GM12878 (cell line): ENCODE measurements at regions not wholly inside any gene's neighbourhood (a gene's known extent, or its start where the extent isn't known, plus 50 kb on each side); places are given as distances from the start of the nearest gene placed in this dataset.

ENCODE experiments used
- ATAC-seq: fragments of 200-7000 bp; cut with Tn5 transposase; 3 replicates; pipeline ENCODE4 v1.9.1; 2020; ENCODE audit warnings: mild to moderate bottlenecking, moderate library complexity
- BruUV-seq: library from RNA; stranded (reverse); fragments of 400-500 nt; replicated peaks from 2 replicates; lab custom pipeline; 2021; lab: Mats Ljungman, UMichigan
- CTCF ChIA-PET: fragments of 300-600 bp; sonication (Branson Sonifier 250); formaldehyde crosslinking; extraction: SDS; loops from one replicate; lab custom pipeline; 2021; ENCODE audit warnings: inconsistent platforms; lab: Yijun Ruan, JAX
- POLR2A ChIA-PET: fragments of 350-600 bp; formaldehyde crosslinking; extraction: SDS; loops from one replicate; lab custom pipeline; 2021; ENCODE audit warnings: inconsistent platforms; lab: Charles Lee
- RAD21 ChIA-PET: fragments of 300-600 bp; sonication (Branson Sonifier 250); formaldehyde crosslinking; loops from one replicate; lab custom pipeline; 2023; ENCODE audit warnings: antibody characterized with exemption; ENCODE audit not compliant: unreplicated experiment; lab: Charles Lee
- SMC1A ChIA-PET: fragments of 300-600 bp; sonication (Branson Sonifier 250); formaldehyde crosslinking; loops from one replicate; lab custom pipeline; 2023; ENCODE audit not compliant: unreplicated experiment, uncharacterized antibody; lab: Charles Lee
- DNase-seq: peaks from one replicate; pipeline ENCODE4 v3.0.0-alpha.2; 2011; ENCODE audit warnings: low read depth, low spot score
- FAIRE-seq: peaks from 3 replicates; lab custom pipeline; 2011; peaks lifted over from hg19 to GRCh38; lab: Jason Lieb, UNC
- H2AFZ ChIP-seq: 2 replicates; pipeline ENCODE4 v1.6.0; 2011; ENCODE audit warnings: low read depth, low read length, control low read depth; ENCODE audit not compliant: control insufficient read depth
- H3K27ac ChIP-seq: 2 replicates; pipeline ENCODE4 v1.5.1; 2011; ENCODE audit warnings: control low read depth; ENCODE audit not compliant: control insufficient read depth, insufficient read depth
- H3K27me3 ChIP-seq, 2 experiments: replicated peaks in 1 of 2; 2 replicates each; pipeline versions ENCODE4 v1.6.0 to v1.6.1; 2011; ENCODE audit warnings: low read length in 1 of 2; ENCODE audit not compliant: control insufficient read depth in 2 of 2, insufficient read depth in 2 of 2
- H3K36me3 ChIP-seq, 2 experiments: 2 replicates each; pipeline ENCODE4 v1.5.1; 2011; ENCODE audit warnings: low read length in 1 of 2; ENCODE audit not compliant: control insufficient read depth in 2 of 2, insufficient read depth in 2 of 2
- H3K4me1 ChIP-seq: 2 replicates; pipeline ENCODE4 v1.6.1; 2011; ENCODE audit warnings: mild to moderate bottlenecking, low read length, moderate library complexity, mixed read lengths; ENCODE audit not compliant: control insufficient read depth, insufficient read depth
- H3K4me2 ChIP-seq: 2 replicates; pipeline ENCODE4 v1.6.0; 2011; ENCODE audit warnings: control low read depth; ENCODE audit not compliant: control insufficient read depth, insufficient read depth
- H3K4me3 ChIP-seq: fragments of 200-600 bp; sonication (generic); 2 replicates; pipeline ENCODE4 v1.5.1; 2016
- H3K79me2 ChIP-seq: 2 replicates; pipeline ENCODE4 v1.6.0; 2011; ENCODE audit warnings: low read length; ENCODE audit not compliant: control insufficient read depth, insufficient read depth
- H3K9ac ChIP-seq: 2 replicates; pipeline ENCODE4 v1.8.0; 2011; ENCODE audit warnings: low read length, control low read depth, mixed read lengths; ENCODE audit not compliant: control insufficient read depth, insufficient read depth
- H3K9me3 ChIP-seq: replicated peaks from 3 replicates; pipeline ENCODE4 v1.5.1; 2011; ENCODE audit warnings: mild to moderate bottlenecking, low read length; ENCODE audit not compliant: control insufficient read depth, insufficient read depth
- H4K20me1 ChIP-seq: 2 replicates; pipeline ENCODE4 v1.6.0; 2011; ENCODE audit not compliant: control insufficient read depth, insufficient read depth
- BACH1 ChIP-seq: fragments of 450-650 bp; IDR thresholded peaks from 2 replicates; pipeline ENCODE4 v1.6.1; 2017; ENCODE audit warnings: mild to moderate bottlenecking, borderline replicate concordance
- CEBPB ChIP-seq, 2 experiments: fragments of 150-350 bp in 1 of 2; IDR thresholded peaks; 2 replicates each; pipeline ENCODE4 v1.6.1; 2012 to 2014; ENCODE audit warnings: low read depth in 2 of 2, low read length in 2 of 2, borderline replicate concordance in 1 of 2, inconsistent platforms in 1 of 2
- ESRRA ChIP-seq: IDR thresholded peaks from 2 replicates; pipeline ENCODE4 v1.6.1; 2012; ENCODE audit warnings: mild to moderate bottlenecking, low read length, improper control_type of control experiment
- IKZF1 ChIP-seq: fragments of 450-650 bp; conservative IDR thresholded peaks from 2 replicates; pipeline ENCODE4 v1.6.1; 2017; ENCODE audit warnings: antibody characterized with exemption, mild to moderate bottlenecking
- IRF4 ChIP-seq: IDR thresholded peaks from 2 replicates; pipeline ENCODE4 v1.6.1; 2011; ENCODE audit warnings: low read depth, low read length
- JUNB ChIP-seq: IDR thresholded peaks from 2 replicates; pipeline ENCODE4 v1.6.1; 2016; ENCODE audit warnings: antibody characterized with exemption, mild to moderate bottlenecking
- NFYA ChIP-seq: IDR thresholded peaks from 2 replicates; pipeline ENCODE4 v1.6.1; 2011; ENCODE audit warnings: low read depth, mild to moderate bottlenecking, low read length, improper control_type of control experiment, borderline replicate concordance
- POLR2AphosphoS2 ChIP-seq: IDR thresholded peaks from 2 replicates; pipeline ENCODE4 v1.6.1; 2011; ENCODE audit warnings: low read depth, mild to moderate bottlenecking, low read length, improper control_type of control experiment, moderate library complexity
- RBBP5 ChIP-seq: fragments of 200-600 bp; sonication (generic); conservative IDR thresholded peaks from 2 replicates; pipeline ENCODE4 v1.6.1; 2016
- SMARCA5 ChIP-seq: fragments of 450-650 bp; IDR thresholded peaks from 2 replicates; pipeline ENCODE4 v1.6.1; 2017; ENCODE audit warnings: mild to moderate bottlenecking
- SP1 ChIP-seq: IDR thresholded peaks from one replicate; pipeline ENCODE4 v1.6.1; 2011; ENCODE audit warnings: low read depth, low read length
- SRF ChIP-seq, 2 experiments: IDR thresholded peaks; 2 replicates each; pipeline ENCODE4 v1.6.1; 2011; ENCODE audit warnings: low read depth in 2 of 2, low read length in 2 of 2, mild to moderate bottlenecking in 1 of 2, moderate library complexity in 1 of 2
- TCF12 ChIP-seq: IDR thresholded peaks from 2 replicates; pipeline ENCODE4 v1.6.1; 2011; ENCODE audit warnings: low read depth, mild to moderate bottlenecking, low read length
- ZBTB4 ChIP-seq: fragments of 450-650 bp; formaldehyde crosslinking; IDR thresholded peaks from 2 replicates; pipeline ENCODE4 v1.4.0; 2022; ENCODE audit warnings: mild to moderate bottlenecking, moderate library complexity
- ZBTB40 ChIP-seq: fragments of 450-650 bp; IDR thresholded peaks from 2 replicates; pipeline ENCODE4 v1.6.1; 2016; ENCODE audit warnings: mild to moderate bottlenecking, moderate library complexity, borderline replicate concordance
- ZNF24 ChIP-seq: fragments of 450-650 bp; IDR thresholded peaks from 2 replicates; pipeline ENCODE4 v1.6.1; 2017; ENCODE audit warnings: antibody characterized with exemption, mild to moderate bottlenecking
- WGBS: methylation state at CpG from one replicate; pipeline ENCODE4 v1.1.6; 2016; ENCODE audit warnings: low lambda C conversion rate; ENCODE audit not compliant: insufficient replicate concordance, insufficient coverage; ENCODE audit errors: missing lambda C conversion rate; 5-methylcytosine and 5-hydroxymethylcytosine counted together
- in situ Hi-C: fragments of 300-500 bp; cut with MboI; formaldehyde crosslinking; loops from 9 replicates; pipeline ENCODE4 v1.14.3; 2018; ENCODE audit warnings: mixed read lengths
- intact Hi-C: fragments of 100-400 bp; cut with micrococcal nuclease; formaldehyde crosslinking; loops from one replicate; pipeline ENCODE4 v1.14.2; 2022; ENCODE audit not compliant: unreplicated experiment
- TF ChIP-seq, protein P1 (sequence below): IDR thresholded peaks from 2 replicates; pipeline ENCODE4 v1.6.1; 2012; ENCODE audit warnings: low read depth, low read length, improper control_type of control experiment

- Histone ChIP-seq H3K4me3 (peak overlapping the region; percentile 27; the same call in 1 of the 2 replicates), H3K36me3 (no peaks in the 10 kb centered on the region), H3K9me3 (no peaks in the 10 kb centered on the region), H3K79me2 (peaks cover 42% of the 10 kb centered on the region), H3K4me1 (peaks cover 81% of the 10 kb centered on the region), H3K27me3 (no peaks in the 10 kb centered on the region), H4K20me1 (no peaks in the 10 kb centered on the region), H3K4me2 (peak overlapping the region; percentile 99), H3K9ac (peak overlapping the region; percentile 87), H2AFZ (no peak overlapping the region), H3K27ac (peak overlapping the region; percentile 100)
- DNase-seq (no peak), FAIRE-seq (no peak), ATAC-seq (peak; percentile 0; the same call in 2 of the 3 replicates)
- TF ChIP-seq POLR2AphosphoS2 = peak; percentile 0; the same call in 1 of the 2 replicates
- no peak for TF ChIP-seq SP1
- no peak for TF ChIP-seq JUNB
- TF ChIP-seq BACH1 = no peak
- no peak for TF ChIP-seq SRF (IDR thresholded peaks at IDR 0.05; ENCODE audit: low read depth in 2 of 2, low read length in 2 of 2)
- TF ChIP-seq SMARCA5 = peak; percentile 61; the same call in 1 of the 2 replicates
- TF ChIP-seq, protein P1, sequence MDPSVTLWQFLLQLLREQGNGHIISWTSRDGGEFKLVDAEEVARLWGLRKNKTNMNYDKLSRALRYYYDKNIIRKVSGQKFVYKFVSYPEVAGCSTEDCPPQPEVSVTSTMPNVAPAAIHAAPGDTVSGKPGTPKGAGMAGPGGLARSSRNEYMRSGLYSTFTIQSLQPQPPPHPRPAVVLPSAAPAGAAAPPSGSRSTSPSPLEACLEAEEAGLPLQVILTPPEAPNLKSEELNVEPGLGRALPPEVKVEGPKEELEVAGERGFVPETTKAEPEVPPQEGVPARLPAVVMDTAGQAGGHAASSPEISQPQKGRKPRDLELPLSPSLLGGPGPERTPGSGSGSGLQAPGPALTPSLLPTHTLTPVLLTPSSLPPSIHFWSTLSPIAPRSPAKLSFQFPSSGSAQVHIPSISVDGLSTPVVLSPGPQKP = no peak
- no peak for TF ChIP-seq IKZF1
- TF ChIP-seq ZBTB4 = peak; percentile 68; the same call in 1 of the 2 replicates
- TF ChIP-seq RBBP5 = no peak
- no peak for TF ChIP-seq IRF4
- TF ChIP-seq ZNF24 = peak; percentile 10; the same call in 1 of the 2 replicates
- no peak for TF ChIP-seq TCF12
- TF ChIP-seq NFYA = no peak
- TF ChIP-seq ESRRA = no peak
- 0 out of 2 replicates have a peak, but pooled peaks have one; percentile 22 for TF ChIP-seq ZBTB40
- TF ChIP-seq CEBPB (IDR thresholded peaks at IDR 0.05; ENCODE audit: borderline replicate concordance in 1 of 2, low read depth in 2 of 2, low read length in 2 of 2) = no peak
- ChIA-PET CTCF (interaction anchor here (0.6 to 15.8 kb wide), 7 partner anchors 13 to 325 kb away, joined by 3 to 146 read pairs (median 16); no protein-coding TSS in a partner anchor), RAD21 (interaction anchor here (0.7 to 14.0 kb wide), 14 partner anchors 13 to 344 kb away, joined by 3 to 395 read pairs (median 16); no protein-coding TSS in a partner anchor), SMC1A (interaction anchor here (0.7 to 15.5 kb wide), 21 partner anchors 9 to 325 kb away, joined by 3 to 489 read pairs (median 4); no protein-coding TSS in a partner anchor), POLR2A (interaction anchor here (1.5 to 15.9 kb wide), 5 partner anchors 9 to 228 kb away, joined by 3 to 304 read pairs (median 24); no protein-coding TSS in a partner anchor)
- BruUV-seq = TSS peak; percentile 62
- 0% methylated on average over 3 of the region's 3 CpGs for WGBS
- in situ Hi-C loops = loop anchor here (5.0 to 25.0 kb wide), 5 partner anchors 176 to 1894 kb away; partner anchors contain the start of gene MARCKS
- intact Hi-C loops = loop anchor here (1.0 to 5.0 kb wide), 9 partner anchors 13 to 1891 kb away; no protein-coding TSS in a partner anchor
These were observed 225.5 kb upstream of the MARCKS start for GRCh38 chr6:113631666-113632065.
